ENCODE measurements at regions not wholly inside any gene's neighbourhood (a gene's known extent, or its start where the extent isn't known, plus 50 kb on each side); places are given as distances from the start of the nearest gene placed in this dataset.

- DNase-seq = no peak
- ATAC-seq (ENCODE audit: poor library complexity) = no peak
- intact Hi-C loops (cut with DNase I) = no loop called here
These were observed 365.3 kb upstream of the RNF32 start for GRCh38 chr7:156275292-156275691.

- ATAC-seq (ENCODE audit: poor library complexity) (no peak), DNase-seq (no peak)
- intact Hi-C loops (cut with DNase I) = no loop called here
These were observed 366.0 kb upstream of the RNF32 start for GRCh38 chr7:156274557-156274956.

- no peak for DNase-seq
- intact Hi-C loops (cut with DNase I) = no loop called here
- no peak for ATAC-seq (ENCODE audit: poor library complexity)
These were observed 379.0 kb upstream of the RNF32 start for GRCh38 chr7:156261581-156261980.

GRCh38 chr7:156257904-156258303 is 382.7 kb upstream of the RNF32 start:
- ATAC-seq (ENCODE audit: poor library complexity) (no peak), DNase-seq (no peak)
- intact Hi-C loops (cut with DNase I) = no loop called here

DNA sequence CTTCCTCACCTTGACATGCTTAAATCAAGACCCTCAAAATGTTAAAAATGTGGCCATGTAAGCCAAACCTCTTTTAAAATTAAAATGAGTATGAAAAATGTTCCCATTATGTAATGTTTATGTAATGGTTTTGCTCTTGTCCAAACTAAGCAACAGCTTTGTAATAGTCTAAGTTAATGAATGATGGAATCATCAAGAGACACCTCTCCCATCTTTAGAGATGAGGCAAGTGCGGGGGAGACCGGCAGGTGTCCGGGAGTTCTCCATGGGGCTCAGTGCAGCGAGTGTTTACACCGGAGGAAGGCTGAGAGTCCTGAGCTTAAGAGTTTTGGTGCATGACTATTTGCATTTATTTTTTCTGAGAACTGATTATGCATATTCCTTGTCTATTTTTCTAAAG is 384.9 kb upstream of the RNF32 start:
- ATAC-seq (ENCODE audit: poor library complexity) (no peak), DNase-seq (no peak)
- intact Hi-C loops (cut with DNase I) = no loop called here

DNA sequence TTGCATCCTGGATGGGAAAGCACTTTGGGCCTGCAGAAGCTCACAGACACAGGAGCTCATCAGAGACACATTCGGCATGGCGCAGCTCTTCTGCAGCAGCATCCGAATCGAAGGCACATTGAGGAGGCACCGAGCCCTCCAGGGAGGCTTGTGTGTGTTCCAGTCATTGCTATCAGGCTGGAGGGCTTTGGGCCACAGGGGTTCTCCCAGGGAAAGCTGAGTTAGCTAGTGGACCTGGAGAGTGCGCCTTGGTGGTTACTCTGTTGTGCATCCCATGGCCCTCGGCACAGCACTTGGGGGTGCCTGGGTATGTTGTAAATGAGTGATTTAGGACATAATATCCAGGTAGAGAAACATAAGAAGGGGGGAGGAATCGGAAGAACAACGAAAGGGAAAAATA is 388.7 kb upstream of the RNF32 start:
- DNase-seq (no peak), ATAC-seq (ENCODE audit: poor library complexity) (no peak)
- intact Hi-C loops (cut with DNase I) = no loop called here

DNA sequence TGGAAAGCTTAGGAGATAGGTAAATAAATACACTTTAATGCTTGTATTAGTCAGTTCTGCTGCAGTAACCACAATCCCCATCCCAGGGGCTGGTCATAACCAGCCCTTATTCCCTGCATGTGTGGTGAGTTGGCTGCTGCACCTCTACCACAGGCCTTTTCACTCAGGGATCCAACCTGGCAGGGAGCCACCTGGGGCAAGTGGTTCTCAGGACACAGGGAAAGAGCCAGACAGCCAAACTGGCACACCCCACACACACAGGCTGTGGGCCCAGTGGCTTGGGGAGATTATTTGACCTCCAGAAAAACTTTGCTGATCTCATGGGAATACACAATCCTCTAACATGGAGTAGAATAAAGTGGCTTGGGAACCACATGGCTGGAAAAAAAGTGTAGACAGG is 400.0 kb upstream of the RNF32 start:
- ATAC-seq (ENCODE audit: poor library complexity) (no peak), DNase-seq (peak; percentile 60)
- intact Hi-C loops (cut with DNase I) = no loop called here

DNA sequence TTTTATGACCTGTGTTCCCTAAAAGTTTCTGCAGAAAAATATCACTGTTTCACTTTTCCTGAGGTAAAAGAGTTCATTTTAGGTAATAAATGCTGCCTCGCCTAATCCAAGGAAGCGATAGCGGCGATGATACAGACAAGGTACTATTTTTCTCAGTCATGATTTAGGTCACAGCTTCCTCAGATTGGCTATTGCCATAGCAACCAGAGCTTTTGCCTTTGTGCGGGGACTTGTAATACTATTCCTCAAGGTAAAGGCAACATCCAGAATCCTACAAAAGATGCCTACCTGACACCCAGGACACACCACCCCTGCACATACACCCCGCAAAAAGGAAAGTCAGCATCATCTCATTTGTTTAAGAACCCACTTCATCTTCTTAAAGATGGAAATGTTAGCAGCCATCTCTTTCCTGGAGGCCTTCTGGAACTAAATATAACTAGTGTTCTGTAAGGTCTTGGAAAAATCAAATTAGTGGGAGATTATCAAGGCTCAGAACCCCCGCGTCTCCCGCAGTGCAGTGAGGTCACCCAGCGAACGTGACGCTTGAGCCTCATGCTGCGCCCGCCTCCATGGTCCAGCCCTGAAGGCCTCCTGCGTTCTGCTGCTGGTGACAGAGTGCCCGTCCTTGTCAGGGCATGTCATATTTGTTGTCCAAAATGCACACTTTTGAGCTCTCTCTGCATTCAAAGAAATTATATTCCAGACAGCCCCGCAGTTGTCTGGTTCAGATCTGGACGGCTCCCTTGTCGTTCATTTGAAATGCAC is 402.0 kb upstream of the RNF32 start:
- intact Hi-C loops (cut with DNase I) = no loop called here
- no peak for DNase-seq
- no peak for ATAC-seq (ENCODE audit: poor library complexity)

DNA sequence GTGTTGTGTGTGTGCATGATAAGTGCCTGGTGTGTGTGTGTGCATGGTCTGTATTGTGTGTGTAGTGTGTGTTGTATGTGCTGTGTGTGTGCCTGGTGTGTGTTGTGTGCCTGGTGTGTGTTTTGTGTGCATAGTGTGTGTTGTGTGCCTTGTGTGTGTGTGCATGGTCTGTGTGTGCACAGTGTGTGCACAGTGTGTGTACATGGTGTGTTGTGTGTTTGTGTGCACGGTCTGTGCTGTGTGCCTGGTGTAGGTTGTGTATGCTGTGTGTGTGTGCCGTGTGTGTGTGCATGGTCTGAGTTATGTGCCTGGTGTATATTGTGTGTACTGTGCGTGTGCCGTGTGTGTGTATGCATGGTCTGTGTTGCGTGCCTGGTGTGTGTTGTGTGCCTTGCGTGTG is 403.0 kb upstream of the RNF32 start:
- ATAC-seq (ENCODE audit: poor library complexity) = no peak
- no peak for DNase-seq
- intact Hi-C loops (cut with DNase I) = no loop called here

- intact Hi-C loops (cut with DNase I) = no loop called here
- ATAC-seq (ENCODE audit: poor library complexity) (no peak), DNase-seq (no peak)
These were observed 403.5 kb upstream of the RNF32 start for GRCh38 chr7:156236936-156237599.

DNA sequence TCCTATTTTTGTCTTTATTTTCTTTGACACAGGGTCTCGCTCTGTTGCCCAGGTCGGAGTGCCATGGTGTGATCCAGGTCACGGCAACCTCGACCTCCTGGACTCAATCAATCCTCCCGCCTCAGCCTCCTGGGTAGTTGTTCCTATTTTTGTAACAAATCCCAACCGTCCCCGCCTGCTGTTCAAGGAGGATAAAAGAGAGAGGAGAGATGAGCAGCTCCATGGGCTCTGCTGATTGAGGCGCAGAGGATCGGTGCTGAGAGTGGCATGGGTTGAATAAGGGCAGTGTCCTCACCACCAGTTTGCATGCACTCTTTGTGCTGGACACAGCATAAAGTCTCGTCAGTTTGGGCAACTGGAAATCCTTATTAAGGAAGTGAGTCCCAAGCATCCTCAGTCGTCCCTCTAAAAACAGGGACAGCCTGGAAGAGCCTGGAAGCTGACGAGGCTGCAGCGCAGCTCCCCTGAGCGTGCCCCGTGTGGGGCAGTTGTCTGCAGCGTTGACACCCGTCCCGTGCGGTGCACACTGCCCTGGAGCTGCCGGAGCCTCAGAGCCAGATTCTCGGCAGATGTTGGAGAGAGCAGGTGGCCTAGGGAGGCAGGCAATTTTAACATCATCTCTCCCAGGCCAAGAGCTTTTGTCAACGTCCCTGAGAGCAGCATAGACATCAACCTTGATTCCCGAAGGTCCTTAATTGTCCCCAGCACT is 404.2 kb upstream of the RNF32 start:
- no peak for DNase-seq
- ATAC-seq (ENCODE audit: poor library complexity) = no peak
- intact Hi-C loops (cut with DNase I) = no loop called here

GRCh38 chr7:156234666-156235494 is 405.7 kb upstream of the RNF32 start:
- DNase-seq (no peak), ATAC-seq (ENCODE audit: poor library complexity) (no peak)

DNA sequence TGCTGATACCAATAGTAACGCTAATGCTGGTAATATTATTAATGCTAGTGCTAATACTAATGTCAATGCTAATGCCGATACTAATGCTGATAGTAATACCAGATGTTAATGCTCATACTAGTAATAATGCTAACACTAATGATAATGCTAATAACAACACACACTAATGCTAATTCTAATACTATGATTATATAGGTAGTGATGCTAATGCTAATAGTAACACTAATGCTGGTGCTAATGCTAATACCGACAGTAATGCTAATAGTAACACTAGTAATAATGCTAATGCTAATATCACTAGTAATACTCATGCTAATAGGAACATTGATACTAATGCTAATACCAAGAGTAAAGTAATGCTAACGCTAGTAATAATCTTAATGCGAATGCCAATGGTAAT is 406.4 kb upstream of the RNF32 start:
- intact Hi-C loops (cut with DNase I) = no loop called here
- DNase-seq = no peak
- ATAC-seq (ENCODE audit: poor library complexity) = no peak

More at GRCh38 chr7:156234666-156235494, 405.7 kb upstream of the RNF32 start:
- intact Hi-C loops (cut with DNase I) = no loop called here

GRCh38 chr7:156232931-156233705 is 407.5 kb upstream of the RNF32 start:
- no peak for DNase-seq
- no peak for ATAC-seq (ENCODE audit: poor library complexity)
- intact Hi-C loops (cut with DNase I) = no loop called here

DNA sequence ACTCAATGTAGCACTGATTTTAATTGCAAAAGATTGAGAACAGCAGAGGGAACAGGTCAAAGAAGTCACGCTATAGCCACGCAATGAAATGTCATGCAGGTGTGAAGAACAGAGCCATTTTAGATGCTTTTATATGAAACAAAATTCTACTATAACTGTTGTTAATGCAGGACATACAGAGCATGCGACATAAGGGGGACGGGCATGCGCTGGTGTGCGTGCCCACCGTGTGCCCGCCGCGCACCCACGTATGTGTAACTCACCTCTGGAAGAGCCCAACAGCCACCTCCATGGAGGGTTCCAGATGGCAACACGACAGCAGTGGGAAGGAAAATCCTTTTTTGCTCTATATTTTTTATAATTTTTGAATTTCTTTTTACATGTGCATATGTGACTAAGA is 410.0 kb upstream of the RNF32 start:
- intact Hi-C loops (cut with DNase I) = no loop called here
- DNase-seq (no peak), ATAC-seq (ENCODE audit: poor library complexity) (no peak)

- ATAC-seq (ENCODE audit: poor library complexity) (no peak), DNase-seq (no peak)
- intact Hi-C loops (cut with DNase I) = no loop called here
These were observed 412.6 kb upstream of the SHH start for GRCh38 chr7:156224833-156225225.

DNA sequence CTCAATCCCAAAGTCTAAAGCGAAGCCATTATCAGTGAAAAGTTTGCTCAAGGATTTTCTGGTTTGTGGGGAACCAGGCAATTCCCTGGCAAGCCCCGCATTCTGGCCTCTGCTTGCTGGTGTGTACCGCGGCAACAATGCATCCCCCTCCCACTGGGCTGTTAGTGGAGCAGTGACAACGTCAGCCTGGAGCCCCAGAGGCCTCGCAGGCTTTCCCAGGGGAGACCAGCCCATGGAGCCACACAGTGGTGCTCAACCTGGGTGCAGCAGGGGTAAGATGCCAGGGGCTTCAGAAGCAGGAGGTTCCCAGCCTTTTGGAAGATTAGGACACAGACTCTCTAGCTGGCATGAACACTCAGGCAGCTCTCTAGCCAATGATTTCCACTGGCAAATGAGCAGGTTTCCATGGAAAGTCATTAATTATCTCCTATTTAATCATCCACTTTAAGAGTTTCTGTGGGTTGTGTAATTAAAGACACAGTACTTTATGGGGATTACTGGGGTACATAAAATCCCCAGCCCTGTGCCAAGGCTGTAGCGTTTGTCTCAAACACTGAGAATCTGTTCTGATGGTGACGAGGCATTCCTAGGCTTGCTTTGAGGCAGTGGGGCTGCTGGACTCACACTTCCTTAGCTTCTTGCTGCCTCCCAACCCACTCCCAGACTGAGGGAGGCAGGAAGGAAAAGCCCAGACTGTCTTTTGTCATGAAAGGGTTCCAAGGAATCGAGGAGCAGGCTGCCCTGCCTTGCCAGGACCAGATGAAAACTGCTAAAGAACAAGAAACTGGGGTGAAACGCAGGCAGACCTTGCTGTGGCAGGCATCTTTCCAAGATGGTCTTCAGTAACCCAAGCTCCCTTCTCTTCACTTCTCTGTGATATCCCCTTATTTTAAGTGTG is 411.9 kb upstream of the SHH start:
- DNase-seq (no peak), ATAC-seq (ENCODE audit: poor library complexity) (no peak)
- intact Hi-C loops (cut with DNase I) = no loop called here

DNA sequence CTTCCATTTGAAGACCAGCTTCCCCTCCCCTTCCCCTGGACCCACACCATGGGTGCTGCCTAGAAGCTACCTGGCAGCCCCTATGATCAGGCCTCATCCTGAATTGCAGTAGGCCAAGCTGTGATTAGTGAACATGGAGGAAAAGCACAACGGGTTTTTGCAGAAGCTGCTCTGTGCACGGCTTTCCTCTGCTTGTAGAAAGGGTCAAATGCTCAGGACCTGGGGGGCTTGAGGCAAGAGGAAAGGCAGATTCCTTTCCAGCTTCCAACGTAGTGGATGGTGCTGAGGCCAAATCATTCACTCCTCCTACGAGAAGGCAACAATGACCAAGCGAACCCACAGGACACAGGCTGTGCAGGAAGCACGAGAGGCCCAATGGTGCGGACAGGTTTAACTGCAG is 410.3 kb upstream of the SHH start:
- intact Hi-C loops (cut with DNase I) = no loop called here
- no peak for DNase-seq
- no peak for ATAC-seq (ENCODE audit: poor library complexity)
